ENCODE measurements at regions not wholly inside any gene's neighbourhood (a gene's known extent, or its start where the extent isn't known, plus 50 kb on each side); places are given as distances from the start of the nearest gene placed in this dataset.
"Not testable (repeated sequence)": the region's sequence is repeated elsewhere in the genome, so short reads cannot be mapped to it uniquely, and the experiment has no call there.

GRCh38 chr10:129058664-129059155 is 408.3 kb upstream of the MGMT start:
- H3K27ac ChIP-seq = no peak overlapping the region
- H3K9me3 ChIP-seq = no peaks in the 10 kb centered on the region
- H3K4me1 ChIP-seq (ENCODE audit: control insufficient read depth in 1 of 2, insufficient read depth in 1 of 2, low read depth in 1 of 2, low read length in 1 of 2) = no peaks in the 10 kb centered on the region
- TF ChIP-seq CTCF (IDR thresholded peaks at IDR 0.05) = no peak
- peaks cover 24% of the 10 kb centered on the region for H3K27me3 ChIP-seq
- H3K36me3 ChIP-seq = no peaks in the 10 kb centered on the region
- H3K4me3 ChIP-seq (ENCODE audit: low read depth in 1 of 2, low read length in 1 of 2) = no peak overlapping the region

- Histone ChIP-seq H3K4me1 (ENCODE audit: control insufficient read depth in 1 of 2, insufficient read depth in 1 of 2, low read depth in 1 of 2, low read length in 1 of 2) (no peaks in the 10 kb centered on the region), H3K4me3 (ENCODE audit: low read depth in 1 of 2, low read length in 1 of 2) (no peak overlapping the region), H3K27me3 (peaks cover 24% of the 10 kb centered on the region), H3K27ac (no peak overlapping the region), H3K9me3 (no peaks in the 10 kb centered on the region), H3K36me3 (no peaks in the 10 kb centered on the region)
- no peak for TF ChIP-seq CTCF (IDR thresholded peaks at IDR 0.05)
Measured at GRCh38 chr10:129059977-129060376, 407.1 kb upstream of the MGMT start.

- Histone ChIP-seq H3K27ac (no peak overlapping the region), H3K4me3 (ENCODE audit: low read depth in 1 of 2, low read length in 1 of 2) (no peak overlapping the region), H3K36me3 (no peaks in the 10 kb centered on the region), H3K4me1 (ENCODE audit: control insufficient read depth in 1 of 2, insufficient read depth in 1 of 2, low read depth in 1 of 2, low read length in 1 of 2) (no peaks in the 10 kb centered on the region), H3K9me3 (no peaks in the 10 kb centered on the region), H3K27me3 (peaks cover 8% of the 10 kb centered on the region)
- no peak for TF ChIP-seq CTCF (IDR thresholded peaks at IDR 0.05)
Measured at GRCh38 chr10:129063212-129063611, 403.8 kb upstream of the MGMT start.

- Histone ChIP-seq H3K27ac (no peak overlapping the region), H3K4me1 (ENCODE audit: control insufficient read depth in 1 of 2, insufficient read depth in 1 of 2, low read depth in 1 of 2, low read length in 1 of 2) (no peaks in the 10 kb centered on the region), H3K4me3 (ENCODE audit: low read depth in 1 of 2, low read length in 1 of 2) (no peak overlapping the region), H3K27me3 (peaks cover 1% of the 10 kb centered on the region), H3K9me3 (no peaks in the 10 kb centered on the region), H3K36me3 (no peaks in the 10 kb centered on the region)
- TF ChIP-seq CTCF (IDR thresholded peaks at IDR 0.05) = no peak
Measured at GRCh38 chr10:129063877-129064276, 403.2 kb upstream of the MGMT start.

GRCh38 chr10:129066529-129066928 is 400.5 kb upstream of the MGMT start:
- H3K4me1 ChIP-seq (ENCODE audit: control insufficient read depth in 1 of 2, insufficient read depth in 1 of 2, low read depth in 1 of 2, low read length in 1 of 2); H3K27me3 ChIP-seq; H3K4me3 ChIP-seq (ENCODE audit: low read depth in 1 of 2, low read length in 1 of 2); H3K36me3 ChIP-seq; H3K27ac ChIP-seq; H3K9me3 ChIP-seq: not testable (repeated sequence)

- not testable (repeated sequence) for H3K9me3 ChIP-seq; H3K27ac ChIP-seq; H3K4me3 ChIP-seq (ENCODE audit: low read depth in 1 of 2, low read length in 1 of 2); H3K36me3 ChIP-seq; H3K4me1 ChIP-seq (ENCODE audit: control insufficient read depth in 1 of 2, insufficient read depth in 1 of 2, low read depth in 1 of 2, low read length in 1 of 2); H3K27me3 ChIP-seq
Measured at GRCh38 chr10:129071411-129071810, 395.6 kb upstream of the MGMT start.

- H3K36me3 ChIP-seq = no peaks in the 10 kb centered on the region
- H3K4me1 ChIP-seq (ENCODE audit: control insufficient read depth in 1 of 2, insufficient read depth in 1 of 2, low read depth in 1 of 2, low read length in 1 of 2) = no peaks in the 10 kb centered on the region
- TF ChIP-seq CTCF (IDR thresholded peaks at IDR 0.05) = no peak
- H3K27ac ChIP-seq = no peak overlapping the region
- no peaks in the 10 kb centered on the region for H3K9me3 ChIP-seq
- H3K27me3 ChIP-seq = no peaks in the 10 kb centered on the region
- H3K4me3 ChIP-seq (ENCODE audit: low read depth in 1 of 2, low read length in 1 of 2) = no peak overlapping the region
Measured at GRCh38 chr10:129074939-129075338, 392.1 kb upstream of the MGMT start.
